Fibroblast of upper back skin (primary cell): ENCODE measurements at regions not wholly inside any gene's neighbourhood (a gene's known extent, or its start where the extent isn't known, plus 50 kb on each side); places are given as distances from the start of the nearest gene placed in this dataset.

Experiments used
- DNase-seq: peaks from one replicate; pipeline ENCODE4 v3.0.0-alpha.2; 2013

DNA sequence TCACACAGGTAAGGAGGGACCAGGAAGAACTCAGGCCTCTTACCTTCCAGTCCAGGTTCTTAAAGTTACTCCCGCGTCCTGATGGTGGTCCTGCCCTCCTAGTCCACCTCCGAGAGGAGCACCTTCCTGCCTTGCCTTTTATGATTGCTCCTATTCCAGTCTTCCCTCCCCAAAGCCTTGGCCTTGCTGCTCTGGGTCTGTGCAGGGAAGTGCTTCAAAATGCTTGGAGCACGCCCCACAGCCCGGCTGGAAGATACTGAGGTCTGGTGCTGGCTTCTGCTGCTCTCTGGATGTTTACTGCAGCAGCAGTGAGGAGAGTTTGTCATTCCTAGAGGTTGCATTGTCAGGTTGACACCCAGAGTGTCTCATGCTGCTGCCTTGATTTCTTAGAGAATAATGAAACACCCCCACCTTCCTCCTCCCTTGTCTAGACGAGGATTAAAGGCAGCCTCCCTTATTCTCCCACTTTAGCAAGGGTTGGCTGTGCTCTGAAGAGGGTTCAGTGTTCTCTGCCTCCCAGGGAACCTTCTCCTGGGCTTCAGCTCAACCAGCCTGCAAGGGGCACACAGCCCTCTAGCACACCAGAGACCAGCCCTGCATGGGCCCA lies 142.2 kb upstream of the CACNA1E start:
- no peak for DNase-seq

DNA sequence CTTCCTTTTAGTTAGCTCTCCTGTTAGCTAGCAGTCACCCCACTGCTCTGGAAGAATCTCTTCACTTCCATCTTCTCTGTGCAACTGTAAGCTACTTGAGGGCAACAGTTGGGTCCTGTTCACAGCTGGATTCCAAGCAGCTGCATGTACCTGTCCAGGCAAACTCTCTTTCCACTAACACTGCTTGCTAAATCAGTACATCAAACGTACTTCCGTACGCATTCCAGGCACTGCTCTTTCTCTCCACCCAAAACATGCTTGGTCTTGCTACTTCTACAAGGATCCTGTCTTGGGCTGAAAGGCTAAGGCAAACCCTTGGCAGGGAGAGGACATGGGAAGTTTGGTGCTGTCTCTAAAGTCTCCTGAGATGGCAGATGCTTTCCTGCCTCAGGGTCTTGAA lies 139.2 kb upstream of the CACNA1E start:
- DNase-seq, result no peak

DNA sequence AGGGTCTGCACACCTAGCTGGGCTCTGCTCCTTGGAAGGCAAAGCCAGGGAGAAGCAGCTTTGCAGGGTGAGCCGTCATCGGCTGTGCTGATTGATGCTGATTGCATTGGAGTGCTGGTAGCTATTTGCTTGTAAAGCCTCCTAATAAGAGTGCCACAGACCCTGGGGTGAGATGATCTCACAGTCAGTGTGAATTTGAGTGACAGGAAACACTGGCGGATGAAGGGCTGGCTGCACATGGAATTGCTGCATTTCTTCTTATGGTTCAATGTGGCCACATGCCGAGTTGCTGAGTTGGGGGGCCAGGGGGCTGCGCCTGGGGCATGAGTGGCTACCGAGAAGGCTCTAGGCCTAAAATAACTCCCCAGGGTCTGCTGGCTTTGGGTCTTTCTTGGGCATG lies 138.2 kb upstream of the CACNA1E start:
- DNase-seq, result no peak

DNA sequence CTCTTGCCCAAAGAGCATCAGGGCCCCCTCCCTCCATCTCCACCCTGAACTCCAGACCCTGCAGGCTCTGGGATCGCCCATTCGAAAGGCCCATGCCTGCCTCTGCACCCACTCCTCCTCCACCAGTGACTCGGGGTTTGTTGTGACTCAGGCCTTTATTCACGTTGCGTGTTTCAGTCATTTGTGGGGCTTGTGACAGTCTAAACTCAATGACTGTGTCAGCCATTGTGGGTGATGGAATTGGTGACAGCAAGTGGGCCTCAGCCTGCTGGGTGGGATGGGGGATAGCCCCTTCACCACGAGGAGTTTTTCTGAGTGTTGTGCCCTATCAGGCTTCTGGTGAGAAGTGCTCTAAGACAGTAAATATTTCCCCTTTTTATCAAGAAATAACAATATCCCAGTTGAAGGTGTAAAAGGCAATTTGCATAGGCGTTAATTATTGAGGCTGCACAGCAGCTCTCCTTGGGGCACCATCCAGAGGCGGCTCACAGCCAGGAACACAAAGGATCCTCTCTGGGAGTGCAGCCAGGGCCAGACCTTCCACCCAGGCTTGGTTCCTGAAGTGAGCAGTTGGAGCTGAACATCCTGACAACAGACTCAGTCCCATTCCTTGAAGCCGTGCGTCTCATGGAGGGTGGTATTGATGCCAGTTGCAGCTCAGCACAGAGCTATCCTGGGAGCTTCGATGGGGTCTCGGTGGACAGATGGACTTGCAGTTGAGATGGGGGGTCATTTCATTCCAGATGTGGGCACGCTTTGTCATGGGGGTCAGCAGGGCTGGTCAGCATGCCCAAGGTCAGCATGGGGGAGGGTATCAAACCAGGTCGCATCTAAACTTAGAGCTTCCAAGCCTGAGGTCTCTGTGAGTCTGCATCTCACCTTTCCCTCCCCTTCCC lies 135.6 kb upstream of the CACNA1E start:
- DNase-seq, result no peak

DNA sequence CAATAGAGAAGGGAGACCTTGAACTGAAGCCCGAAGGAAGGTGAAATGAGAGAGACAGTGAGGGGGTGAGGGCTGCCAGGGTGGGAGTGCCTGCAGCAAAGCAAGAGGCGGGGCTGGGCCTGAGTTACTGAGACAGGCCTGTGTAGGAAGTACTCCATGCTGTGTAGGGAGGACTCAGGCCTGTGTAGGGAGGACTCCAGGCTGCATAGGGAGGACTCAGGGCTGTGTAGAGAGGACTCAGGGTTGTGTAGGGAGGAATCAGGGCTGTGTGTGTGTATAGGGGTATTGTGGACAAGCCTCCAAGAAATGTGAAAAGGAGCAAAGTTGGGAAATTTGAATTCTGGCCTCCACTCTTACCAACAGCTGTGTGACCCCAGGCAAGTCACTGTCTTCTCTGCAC lies 133.8 kb upstream of the CACNA1E start:
- DNase-seq, result no peak

DNA sequence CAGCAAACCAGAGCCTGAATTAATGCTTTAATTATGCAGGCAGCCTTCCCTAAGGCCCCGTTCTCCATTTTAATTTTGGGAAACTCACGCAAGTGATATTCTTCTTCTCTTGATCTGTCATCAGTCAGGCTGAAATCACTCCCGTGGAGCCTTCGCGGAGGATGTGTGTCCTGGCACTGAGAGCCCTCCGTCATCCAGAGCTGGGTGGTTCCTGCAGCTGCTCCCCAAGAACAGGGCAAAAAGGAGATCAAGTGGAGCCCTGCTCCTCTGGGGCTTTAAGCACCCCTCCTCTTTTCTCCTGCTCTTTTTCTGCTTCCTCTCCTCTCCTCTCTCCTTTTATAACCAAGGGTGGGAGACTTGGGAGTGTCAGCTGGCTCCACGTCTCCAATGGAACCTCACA lies 133.2 kb upstream of the CACNA1E start:
- no peak for DNase-seq

DNA sequence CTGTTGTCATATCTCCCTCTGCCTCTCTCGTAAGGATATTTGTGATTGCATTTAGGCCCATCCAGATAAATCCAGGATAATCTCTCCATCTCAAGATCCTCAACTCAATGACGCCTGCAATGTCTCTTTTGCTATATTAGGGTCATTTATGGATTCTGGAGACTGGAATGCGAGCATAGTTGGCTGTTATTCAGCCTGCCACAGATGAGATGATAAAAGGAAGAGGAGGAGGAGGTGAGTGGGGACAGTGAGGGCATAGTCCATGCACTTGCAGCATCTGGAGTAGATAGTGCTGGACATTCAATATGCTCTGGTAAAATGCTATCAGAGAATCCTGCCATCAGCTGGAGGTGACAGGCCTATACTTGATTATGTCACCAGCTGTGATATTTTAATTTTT lies 131.6 kb upstream of the CACNA1E start:
- DNase-seq, result no peak

DNA sequence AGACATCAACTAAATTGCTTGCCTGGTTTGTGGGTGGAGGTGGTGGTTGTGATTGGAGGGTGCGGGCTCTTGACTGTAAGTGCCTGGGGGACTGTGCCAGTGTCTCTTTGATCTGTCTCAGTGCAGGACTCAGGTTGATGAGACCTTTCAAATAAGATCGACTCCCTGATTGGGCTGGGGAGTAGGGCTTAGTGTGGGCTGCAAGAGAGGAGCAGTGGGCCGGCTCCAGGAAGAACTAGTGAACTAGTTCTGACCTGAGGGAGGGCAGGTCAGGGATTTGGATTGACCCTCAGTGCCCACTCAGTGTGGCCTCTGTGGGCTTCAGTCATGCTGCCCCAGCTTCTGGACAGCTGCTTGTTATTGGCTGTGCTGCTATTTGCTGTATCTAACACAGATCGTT lies 130.6 kb upstream of the CACNA1E start:
- DNase-seq, result no peak

DNA sequence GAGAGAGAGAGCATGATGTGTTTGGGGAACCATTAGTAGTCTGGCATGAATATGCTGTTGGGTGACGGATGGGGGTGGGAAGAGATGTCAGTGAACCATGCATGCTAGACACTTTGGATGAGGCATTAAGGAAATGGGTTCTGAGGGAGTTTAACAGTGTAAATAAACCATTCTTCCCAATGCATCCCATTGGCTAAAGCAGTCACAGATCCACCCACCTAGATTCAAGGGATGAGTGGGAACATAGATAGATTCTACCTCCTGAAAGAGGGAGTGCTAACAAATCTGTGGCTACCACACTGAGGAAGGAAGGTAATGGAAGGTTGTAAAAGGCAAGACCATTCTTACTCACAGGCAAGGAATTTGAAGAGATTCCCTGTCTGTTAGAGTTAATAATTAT lies 129.8 kb upstream of the CACNA1E start:
- no peak for DNase-seq

DNA sequence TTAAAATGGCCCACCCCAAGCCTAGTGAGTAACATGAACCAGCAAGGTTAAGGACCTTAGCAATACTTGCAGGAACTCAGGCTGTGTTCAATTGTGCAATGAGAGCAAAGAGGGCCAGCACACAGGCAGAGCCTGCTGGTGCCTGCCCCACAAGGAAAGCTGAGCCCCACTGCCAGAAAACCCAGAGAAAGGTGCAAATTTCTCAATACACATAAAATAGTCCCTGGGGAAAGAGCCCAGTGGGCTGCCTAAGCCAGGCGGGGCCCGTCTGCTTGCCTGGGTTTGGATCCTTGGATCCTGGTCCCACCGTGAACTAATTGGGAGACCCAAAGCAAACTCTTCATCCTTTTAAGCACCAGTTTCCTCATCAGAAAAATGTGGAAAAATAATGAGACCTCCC lies 128.5 kb upstream of the CACNA1E start:
- DNase-seq, result no peak

DNA sequence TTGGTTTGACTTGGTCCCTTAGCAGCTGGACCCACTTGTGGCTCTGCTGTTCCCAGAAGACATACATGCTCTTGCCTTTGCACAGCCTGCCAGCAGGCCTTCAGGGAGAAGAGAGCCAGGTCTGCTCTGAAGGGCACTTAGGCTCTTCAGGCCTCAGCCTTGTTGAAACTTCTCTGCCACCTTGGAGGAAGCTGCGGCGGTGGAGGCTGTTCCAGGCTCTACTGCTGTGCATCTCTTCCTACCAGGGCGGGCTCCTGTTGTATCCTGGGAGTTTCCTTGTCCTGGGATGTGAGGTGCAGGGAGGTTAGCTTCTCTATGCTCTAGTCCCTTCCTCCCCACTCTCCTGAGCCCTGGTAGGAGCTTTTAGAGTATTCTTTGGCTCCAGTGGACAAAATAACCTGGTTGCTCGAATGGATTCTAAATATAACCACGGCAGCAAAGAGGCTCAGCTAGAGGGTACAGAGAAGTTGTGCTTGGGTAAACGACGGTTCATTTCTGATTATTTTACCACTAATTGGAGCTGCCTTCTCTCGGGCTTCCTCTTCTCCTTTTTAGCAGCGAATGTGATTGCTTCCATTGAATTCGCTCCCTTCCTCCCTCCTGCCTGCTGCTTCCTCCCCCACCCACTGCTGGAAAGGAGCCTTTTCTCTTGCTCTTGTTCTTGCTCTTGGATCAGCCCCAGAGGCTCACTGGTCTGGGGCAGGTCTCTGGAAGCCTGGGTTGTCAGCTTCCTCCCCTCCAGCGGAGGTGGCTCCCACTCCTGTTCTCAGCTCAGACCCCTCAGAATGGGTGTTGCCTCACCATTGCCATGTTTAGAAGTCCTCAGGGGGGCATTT lies 126.6 kb upstream of the CACNA1E start:
- DNase-seq, result no peak

DNA sequence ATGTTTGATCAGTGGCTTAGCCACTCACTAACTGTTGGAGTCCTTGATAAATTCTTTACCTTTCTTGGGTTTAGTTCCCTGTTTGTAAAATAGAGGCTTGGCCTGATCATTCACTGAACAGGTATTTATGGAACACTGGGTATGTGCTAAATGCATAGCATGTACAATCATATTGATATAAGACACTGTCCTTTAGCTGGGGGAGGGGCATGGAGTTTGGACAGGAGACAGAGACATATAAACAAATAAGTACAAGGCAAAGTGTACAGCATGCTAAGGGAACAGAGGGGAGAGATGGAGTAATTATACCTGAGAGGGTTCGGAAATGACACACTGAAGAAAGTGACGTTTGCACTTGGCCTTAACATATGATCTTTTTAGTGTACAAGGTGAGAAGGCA lies 124.3 kb upstream of the CACNA1E start:
- no peak for DNase-seq

DNA sequence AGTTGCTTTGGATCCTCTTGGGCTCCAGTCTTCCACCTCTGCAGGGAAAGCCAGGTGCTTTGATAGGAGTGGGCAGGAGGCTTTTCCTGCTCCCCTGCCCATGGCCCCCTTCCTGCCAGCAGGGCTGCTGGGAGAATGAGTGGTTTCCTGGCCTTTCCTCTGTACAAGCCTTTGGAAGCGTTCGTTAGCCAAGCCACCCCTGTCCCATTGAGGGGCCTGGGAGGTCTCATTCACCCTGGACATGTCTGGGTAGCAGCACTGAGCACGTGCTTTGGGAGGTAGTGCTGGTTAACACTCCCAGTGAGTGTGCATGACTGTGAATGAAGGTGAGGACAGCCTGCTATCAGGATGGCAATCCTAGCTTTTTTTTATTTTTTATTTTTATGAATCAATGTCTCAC lies 118.5 kb upstream of the CACNA1E start:
- no peak for DNase-seq

DNA sequence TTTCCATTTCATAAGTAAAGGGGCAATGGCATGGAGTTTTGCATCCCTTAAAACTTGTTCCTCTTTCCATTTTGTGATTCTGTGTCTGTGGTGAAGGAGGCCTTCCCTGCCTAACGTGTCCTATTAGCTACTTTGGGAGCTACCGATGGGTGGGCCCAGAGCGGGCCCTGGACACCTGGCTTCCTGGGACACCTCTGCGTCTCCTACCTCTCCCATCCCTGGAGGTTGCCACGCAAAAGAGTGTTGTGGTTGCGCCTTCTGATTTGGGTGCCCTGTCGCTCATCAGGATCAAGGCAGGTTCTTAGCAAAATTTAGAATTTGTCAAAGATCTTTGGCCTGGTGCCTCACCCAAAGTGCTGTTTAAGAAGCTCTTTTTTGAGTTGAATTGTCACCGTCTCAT lies 116.4 kb upstream of the CACNA1E start:
- no peak for DNase-seq

DNA sequence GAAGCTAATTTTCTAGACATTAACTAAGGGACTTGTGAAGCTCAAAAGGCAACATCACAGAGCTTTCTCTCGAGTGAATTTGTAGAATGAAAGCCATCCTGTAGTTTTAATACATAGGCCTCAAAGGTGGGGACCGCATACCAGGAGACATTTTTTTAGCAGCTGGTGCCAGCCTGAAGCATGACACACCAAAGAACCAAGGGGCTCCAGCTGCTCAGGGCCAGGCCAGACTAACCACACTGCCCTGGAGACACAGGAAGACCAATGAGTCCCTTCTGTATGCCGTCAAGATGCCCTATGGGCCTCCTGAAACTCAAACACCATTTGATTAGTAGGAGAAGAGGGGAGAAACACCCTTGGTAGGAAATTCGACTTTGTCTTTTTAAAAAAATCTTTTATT lies 113.9 kb upstream of the CACNA1E start:
- DNase-seq, result no peak

DNA sequence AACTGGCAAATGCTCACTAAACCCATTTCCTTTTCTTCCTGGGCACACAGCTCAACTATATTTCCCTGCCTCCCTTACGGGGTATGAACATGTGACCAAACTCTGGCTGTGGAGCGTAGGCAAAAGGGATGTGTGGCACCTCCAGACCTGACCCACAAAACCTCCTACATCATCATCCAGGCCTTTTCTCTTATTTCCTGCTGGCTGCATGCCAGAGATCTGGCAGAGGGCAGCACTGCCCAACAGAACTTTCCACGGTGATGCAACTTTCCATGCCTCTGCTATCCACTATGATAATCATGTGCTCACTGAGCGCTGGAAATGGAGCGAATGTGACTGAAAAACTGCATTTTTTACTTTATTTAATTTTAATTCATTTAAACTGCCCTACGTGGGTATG lies 99.6 kb upstream of the CACNA1E start:
- no peak for DNase-seq

DNA sequence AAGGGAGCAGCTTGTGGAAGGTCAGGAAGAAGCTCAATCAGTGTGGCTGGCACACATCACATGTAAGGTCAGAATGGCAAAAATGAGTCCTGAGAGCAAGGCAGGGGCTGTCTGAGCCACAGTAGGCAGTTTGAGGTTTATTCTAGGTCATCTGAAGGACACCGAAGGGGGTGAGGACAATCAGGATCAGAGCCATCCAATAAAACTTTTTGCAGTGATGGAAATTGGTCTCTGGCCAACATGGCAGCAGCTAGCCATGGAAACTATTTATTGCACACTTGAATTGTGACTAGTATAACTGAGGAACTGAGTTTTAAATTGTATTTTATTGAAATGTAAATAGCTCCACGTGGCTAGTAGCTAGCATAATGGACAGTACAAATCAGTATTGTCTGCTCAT lies 97.0 kb upstream of the CACNA1E start:
- no peak for DNase-seq

DNA sequence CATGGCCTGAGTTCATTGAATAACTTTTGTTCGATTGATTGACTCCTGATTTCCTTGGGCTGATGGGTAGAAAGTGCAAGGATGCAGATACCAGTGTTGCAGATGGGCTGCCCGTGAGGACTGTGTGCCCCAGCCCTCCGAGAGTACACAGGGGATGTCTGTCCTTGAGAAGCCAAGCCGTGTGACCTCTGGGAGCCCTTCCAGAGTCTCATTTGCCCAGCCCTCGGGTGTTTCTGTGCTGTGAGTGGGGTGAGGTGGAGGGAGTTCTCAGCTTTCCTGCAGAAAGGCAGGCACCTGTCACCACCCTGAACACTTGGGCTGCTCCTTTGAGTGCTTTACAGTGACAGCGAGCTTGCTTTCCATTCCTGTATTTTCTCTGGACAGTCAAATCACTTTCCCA lies 96.4 kb upstream of the CACNA1E start:
- no peak for DNase-seq

DNA sequence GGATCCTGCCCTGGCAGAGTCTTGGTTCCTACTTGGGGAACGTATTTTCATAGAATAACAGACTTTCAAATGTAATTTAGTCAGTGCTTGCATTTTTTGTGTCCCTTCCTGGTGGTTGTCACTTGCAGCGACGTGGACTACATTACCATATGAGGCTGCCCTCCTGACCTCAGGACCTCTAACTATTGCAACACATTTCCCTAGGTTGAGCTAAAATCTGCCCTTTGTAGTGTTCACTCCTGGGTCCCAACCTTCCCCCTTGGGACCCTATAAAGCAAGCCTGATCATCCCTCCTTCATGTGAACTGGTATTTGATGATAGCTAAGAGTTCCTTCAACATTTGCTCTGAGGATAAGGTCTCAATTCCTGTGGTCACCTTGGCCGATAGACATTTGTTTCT lies 95.6 kb upstream of the CACNA1E start:
- DNase-seq, result no peak

DNA sequence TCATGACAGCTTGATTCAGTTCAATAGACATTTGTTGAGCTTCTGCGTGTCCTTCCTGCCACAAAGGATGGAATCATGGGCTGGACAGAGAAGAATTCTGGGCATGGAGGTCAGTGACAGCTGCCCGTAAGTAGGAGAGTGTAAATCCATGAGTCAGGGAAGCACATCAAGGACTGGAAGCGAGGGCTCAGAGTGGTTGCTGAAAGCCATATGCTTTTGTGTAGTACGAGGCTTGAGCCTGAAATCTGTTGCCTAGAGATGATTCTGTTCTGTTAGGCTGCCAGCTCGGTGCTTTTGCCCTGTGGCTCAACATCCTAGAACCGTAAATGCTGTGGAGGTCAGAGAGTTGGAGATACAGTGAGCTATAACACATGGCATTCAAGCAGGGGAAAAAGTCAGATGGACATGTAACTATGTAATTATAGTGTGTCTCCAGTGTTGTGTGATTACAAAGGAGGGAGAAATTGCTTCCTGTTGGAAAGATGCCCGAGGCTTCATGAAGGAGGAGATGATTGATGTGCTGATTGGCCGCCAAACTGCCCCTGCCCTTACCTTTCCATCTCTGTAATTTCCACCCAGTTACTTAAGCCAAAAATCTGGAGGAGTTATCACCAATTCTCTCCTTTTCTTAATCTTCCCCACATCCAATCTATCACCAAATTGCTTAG lies 92.8 kb upstream of the CACNA1E start:
- DNase-seq, result no peak

DNA sequence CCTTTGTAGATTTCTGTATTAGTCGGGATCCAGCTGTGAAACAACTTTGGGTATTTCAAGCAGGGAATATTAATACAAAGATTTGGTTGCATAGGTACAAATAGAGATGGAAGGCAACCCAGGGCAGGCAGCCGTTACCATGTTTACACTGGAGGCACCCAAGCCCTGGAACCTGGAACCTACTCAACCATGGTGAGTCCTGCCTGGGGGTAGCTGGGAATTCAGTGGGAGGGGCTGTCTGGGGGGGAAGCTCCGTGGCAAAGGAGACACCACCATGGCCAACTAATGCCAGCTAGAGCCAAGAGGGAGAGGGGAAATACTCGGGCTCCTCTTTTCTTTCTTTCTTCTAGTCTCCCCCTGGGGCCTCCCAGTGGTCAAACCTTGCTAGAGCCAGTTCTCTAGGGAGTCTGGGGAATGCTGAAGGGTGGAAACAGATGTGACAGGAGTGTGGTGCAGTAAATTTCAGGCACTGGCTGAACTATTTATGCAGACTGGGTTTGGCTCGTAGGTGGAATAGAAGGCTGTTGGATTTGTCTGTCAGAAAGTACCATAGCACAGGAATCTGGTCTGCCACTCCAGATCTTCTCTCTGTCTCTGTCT lies 91.9 kb upstream of the CACNA1E start:
- DNase-seq, result no peak

DNA sequence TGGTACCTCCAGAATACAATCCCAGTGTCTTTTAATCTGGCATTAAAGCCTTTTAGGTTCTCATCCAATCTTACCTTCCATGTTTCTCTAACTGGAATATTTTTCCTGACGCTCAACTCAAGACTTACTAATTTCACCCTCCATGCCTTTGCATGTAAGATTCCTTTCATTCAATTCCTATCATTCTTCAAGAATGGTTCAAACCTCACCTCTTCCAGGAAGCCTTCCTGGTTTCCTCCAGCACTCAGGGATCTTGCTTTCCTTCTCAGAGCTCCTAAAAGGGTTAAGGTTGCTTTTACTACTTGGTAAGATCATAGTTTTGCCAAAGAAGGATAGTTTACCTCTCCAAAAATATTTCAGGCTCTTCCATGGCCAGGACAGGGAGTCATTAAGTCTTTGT lies 91.2 kb upstream of the CACNA1E start:
- no peak for DNase-seq
